ENCODE measurements at regions not wholly inside any gene's neighbourhood (a gene's known extent, or its start where the extent isn't known, plus 50 kb on each side); places are given as distances from the start of the nearest gene placed in this dataset.

DNA sequence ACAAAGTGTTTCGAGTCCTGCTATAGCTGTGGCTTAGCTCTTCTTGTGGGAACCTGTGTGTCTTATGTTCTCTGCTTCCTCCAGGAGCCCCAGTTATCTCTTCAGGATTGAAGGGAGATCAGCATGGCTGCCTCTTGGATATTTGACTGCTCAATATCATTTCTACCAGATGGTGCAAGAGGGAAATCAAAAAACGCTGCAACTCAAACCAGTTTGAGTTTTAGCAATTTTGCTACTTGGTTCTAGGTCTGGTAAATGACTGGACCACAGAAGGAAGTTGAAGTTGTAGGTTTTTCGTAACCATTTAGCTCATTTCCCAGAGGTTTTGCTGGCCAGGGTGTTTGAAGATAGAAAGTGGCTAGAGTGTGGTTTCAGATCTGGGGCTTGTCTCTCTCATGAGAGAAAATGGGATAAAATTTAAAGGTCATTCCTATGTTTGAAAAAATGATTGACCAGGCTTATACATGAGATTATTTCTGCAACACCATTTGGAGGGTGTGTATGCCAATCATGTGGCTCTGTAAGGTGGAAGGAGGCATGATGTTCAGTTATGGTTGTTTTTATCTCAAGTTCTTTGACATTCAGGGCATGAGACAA, 210.4 kb downstream of the SPRY1 start:
- Histone ChIP-seq H3K27ac (ENCODE audit: low read length) (peak overlapping the region; percentile 36), H3K9me3 (ENCODE audit: control insufficient read depth, insufficient read depth, low read length) (no peaks in the 10 kb centered on the region), H3K4me1 (ENCODE audit: control insufficient read depth, insufficient read depth, low read length) (peaks cover 16% of the 10 kb centered on the region), H3K36me3 (ENCODE audit: control insufficient read depth, insufficient read depth, low read length) (no peaks in the 10 kb centered on the region), H3K27me3 (ENCODE audit: control insufficient read depth, insufficient read depth, low read length) (no peaks in the 10 kb centered on the region), H3K4me3 (ENCODE audit: low read length) (no peak overlapping the region)
- Mint-ChIP-seq H3K27me3 (ENCODE audit: low read depth in 2 of 2) (no peaks in the 10 kb centered on the region), H3K27ac (peak overlapping the region; percentile 77 to 83), H3K4me3 (peak overlapping the region; percentile 82), H3K9me3 (no peaks in the 10 kb centered on the region), H3K36me3 (no peaks in the 10 kb centered on the region), H3K4me1 (peaks cover 27% of the 10 kb centered on the region in 2 donors)
- ATAC-seq: peak; percentile 60 to 78 (median 62)
- intact Hi-C loops (cut with micrococcal nuclease): no loop called here
- DNase-seq: peak in 1 of 2 donors; percentile 10
- no peak for TF ChIP-seq CTCF (IDR thresholded peaks at IDR 0.05)
- WGBS (ENCODE audit: insufficient coverage): 15% methylated on average over 3 of the region's 3 CpGs

DNA sequence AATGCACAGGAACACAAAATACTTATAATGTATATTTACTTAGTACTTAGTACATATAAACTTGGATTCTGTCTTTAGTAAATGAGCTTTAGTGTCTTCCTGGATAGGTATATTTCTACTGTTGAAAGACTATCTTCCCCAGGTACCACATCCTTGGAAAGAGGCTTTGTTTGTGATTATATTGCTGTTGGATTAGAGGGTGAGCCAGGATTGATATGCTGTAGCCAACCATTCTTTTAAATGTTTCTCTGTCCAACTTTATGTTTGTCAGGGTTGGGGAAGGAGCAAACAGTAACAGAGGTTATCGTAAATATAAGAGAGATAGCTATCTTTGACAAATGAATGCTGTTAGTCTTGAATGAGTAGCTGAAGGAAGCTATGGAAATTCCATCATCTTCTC, 213.2 kb downstream of the SPRY1 start:
- H3K4me3 Mint-ChIP-seq: no peak overlapping the region

DNA sequence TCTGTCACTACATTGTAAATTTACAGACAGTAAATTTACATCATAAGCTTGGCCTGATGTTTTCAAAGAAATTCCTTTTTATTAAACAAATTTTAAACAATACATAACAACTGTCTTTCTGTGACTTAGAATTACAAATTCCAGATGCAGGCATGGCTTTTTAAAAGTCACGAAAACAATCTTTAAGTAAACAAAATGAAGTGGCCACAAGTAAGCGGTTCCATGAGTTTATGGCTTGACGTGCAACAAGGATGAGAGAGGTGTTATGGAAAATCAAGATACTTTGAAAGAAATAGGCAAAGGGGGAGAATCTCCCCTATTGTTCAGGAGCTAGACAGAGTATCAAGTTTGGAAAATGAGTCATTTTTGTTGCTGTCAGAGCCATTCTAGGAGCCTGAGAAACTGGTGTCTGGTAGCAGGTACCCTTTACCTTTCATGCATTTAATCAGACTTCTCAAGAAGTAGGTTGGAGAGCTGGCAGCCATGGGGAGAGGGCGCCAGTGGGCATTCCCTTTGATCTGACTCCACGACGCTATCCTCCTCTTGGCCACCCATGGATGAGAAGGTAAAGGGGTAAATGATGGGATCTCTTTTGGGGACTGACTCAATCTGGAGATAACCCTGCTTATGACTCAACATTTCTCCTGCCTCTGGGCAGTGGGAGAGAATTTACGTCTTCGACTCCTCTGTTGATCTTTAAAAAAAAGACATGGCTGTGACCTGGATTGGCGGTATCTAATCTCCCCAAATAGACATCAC, 217.2 kb downstream of the SPRY1 start:
- WGBS (ENCODE audit: insufficient coverage): 98% methylated on average over 8 of the region's 9 CpGs
- TF ChIP-seq CTCF (IDR thresholded peaks at IDR 0.05): no peak
- Mint-ChIP-seq H3K4me3 (no peak overlapping the region), H3K9me3 (no peaks in the 10 kb centered on the region), H3K4me1 (peaks cover 21 to 24% of the 10 kb centered on the region in 2 donors), H3K27ac (no peak overlapping the region), H3K27me3 (ENCODE audit: low read depth in 2 of 2) (no peaks in the 10 kb centered on the region), H3K36me3 (no peaks in the 10 kb centered on the region)
- intact Hi-C loops (cut with micrococcal nuclease): no loop called here
- H3K9me3 ChIP-seq (ENCODE audit: control insufficient read depth, insufficient read depth, low read length): no peaks in the 10 kb centered on the region
- DNase-seq (no peak), ATAC-seq (no peak)
- H3K4me3 ChIP-seq (ENCODE audit: low read length): no peak overlapping the region
- peaks cover 16% of the 10 kb centered on the region for H3K4me1 ChIP-seq (ENCODE audit: control insufficient read depth, insufficient read depth, low read length)
- H3K27me3 ChIP-seq (ENCODE audit: control insufficient read depth, insufficient read depth, low read length): no peaks in the 10 kb centered on the region
- H3K36me3 ChIP-seq (ENCODE audit: control insufficient read depth, insufficient read depth, low read length): no peaks in the 10 kb centered on the region
- H3K27ac ChIP-seq (ENCODE audit: low read length): no peak overlapping the region

More for the DNA sequence above, 213.2 kb downstream of the SPRY1 start:
- Mint-ChIP-seq H3K36me3 (no peaks in the 10 kb centered on the region), H3K27ac (no peak overlapping the region), H3K27me3 (ENCODE audit: low read depth in 2 of 2) (no peaks in the 10 kb centered on the region), H3K4me1 (peaks cover 20% of the 10 kb centered on the region in 2 donors), H3K9me3 (no peaks in the 10 kb centered on the region)
- no peaks in the 10 kb centered on the region for H3K27me3 ChIP-seq (ENCODE audit: control insufficient read depth, insufficient read depth, low read length)
- H3K9me3 ChIP-seq (ENCODE audit: control insufficient read depth, insufficient read depth, low read length): no peaks in the 10 kb centered on the region
- DNase-seq (no peak), ATAC-seq (no peak)
- H3K27ac ChIP-seq (ENCODE audit: low read length): no peak overlapping the region
- TF ChIP-seq CTCF (IDR thresholded peaks at IDR 0.05): no peak
- H3K4me1 ChIP-seq (ENCODE audit: control insufficient read depth, insufficient read depth, low read length): peaks cover 10% of the 10 kb centered on the region
- no peaks in the 10 kb centered on the region for H3K36me3 ChIP-seq (ENCODE audit: control insufficient read depth, insufficient read depth, low read length)
- 100% methylated on average over 1 of the region's 1 CpG for WGBS (ENCODE audit: insufficient coverage)
- H3K4me3 ChIP-seq (ENCODE audit: low read length): no peak overlapping the region
- intact Hi-C loops (cut with micrococcal nuclease): no loop called here
